ENCODE measurements at regions not wholly inside any gene's neighbourhood (a gene's known extent, or its start where the extent isn't known, plus 50 kb on each side); places are given as distances from the start of the nearest gene placed in this dataset.
"Not testable (repeated sequence)": the region's sequence is repeated elsewhere in the genome, so short reads cannot be mapped to it uniquely, and the experiment has no call there.

DNA sequence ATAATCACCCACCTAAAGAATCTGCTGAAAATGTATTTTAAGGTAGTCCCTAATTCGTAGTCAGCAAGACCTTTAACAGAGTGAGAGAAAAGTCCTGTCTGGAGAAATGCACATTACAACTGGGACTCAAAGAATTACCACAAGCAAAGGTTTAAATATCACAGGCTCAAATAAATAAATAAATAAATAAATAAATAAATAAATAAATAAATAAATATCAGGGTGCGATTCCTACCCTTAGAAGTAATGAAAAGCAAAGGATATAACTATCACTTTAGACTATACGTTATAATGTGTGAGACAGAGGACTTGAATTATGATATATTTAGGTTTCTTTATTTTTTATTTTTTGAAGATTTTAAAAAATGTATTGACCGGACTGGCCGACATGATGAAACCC is 522.5 kb upstream of the ATXN7L3B start:
- Histone ChIP-seq H3K4ac (ENCODE audit: low read depth, low read length) (no peak overlapping the region), H2AFZ (ENCODE audit: low read length) (no peak overlapping the region), H3K4me1 (ENCODE audit: insufficient read depth, low read length) (no peaks in the 10 kb centered on the region), H3K14ac (ENCODE audit: insufficient read depth, low read length) (no peak overlapping the region), H2BK12ac (ENCODE audit: insufficient read length, low read depth, low read length) (no peak overlapping the region), H3K79me2 (ENCODE audit: insufficient read depth, low read length) (no peaks in the 10 kb centered on the region), H3K4me2 (ENCODE audit: insufficient read depth, insufficient read length, low read length) (no peak overlapping the region), H2AK5ac (ENCODE audit: insufficient read length, low read length) (no peak overlapping the region), H3K18ac (ENCODE audit: insufficient read length, low read depth, low read length) (no peak overlapping the region), H4K91ac (ENCODE audit: insufficient read length, low read depth, low read length) (no peak overlapping the region), H3K23me2 (ENCODE audit: insufficient read length, low read depth, low read length, poor library complexity, severe bottlenecking) (no peaks in the 10 kb centered on the region), H2BK120ac (ENCODE audit: low read depth, low read length, poor library complexity, severe bottlenecking) (no peak overlapping the region), H3K9ac (ENCODE audit: extremely low read depth, insufficient read length, low read length) (no peak overlapping the region), H3K23ac (ENCODE audit: insufficient read length, low read depth, low read length) (no peak overlapping the region), H3K9me3 (ENCODE audit: control insufficient read depth, low read depth, low read length) (no peaks in the 10 kb centered on the region), H3K27ac (ENCODE audit: insufficient read length, low read depth, low read length) (no peak overlapping the region), H3K56ac (ENCODE audit: insufficient read length, low read depth, low read length) (no peak overlapping the region), H4K5ac (ENCODE audit: insufficient read length, low read depth, low read length) (no peak overlapping the region), H2BK15ac (ENCODE audit: low read depth, low read length) (no peak overlapping the region), H4K8ac (replicated peaks; ENCODE audit: insufficient read length, low read depth, low read length) (no peak overlapping the region), H2BK20ac (ENCODE audit: low read depth, low read length, poor library complexity, severe bottlenecking) (no peak overlapping the region), H3K27me3 (ENCODE audit: insufficient read depth, low read length) (no peaks in the 10 kb centered on the region), H4K20me1 (ENCODE audit: control insufficient read depth, insufficient read depth, insufficient read length) (no peaks in the 10 kb centered on the region), H2BK5ac (ENCODE audit: insufficient read length, low read length) (no peak overlapping the region), H3T11ph (ENCODE audit: low read length) (no peak overlapping the region), H3K79me1 (ENCODE audit: insufficient read depth, low read depth, low read length, poor library complexity, severe bottlenecking) (no peaks in the 10 kb centered on the region)
- H3K27me3 Mint-ChIP-seq (ENCODE audit: low read depth) = no peaks in the 10 kb centered on the region
- no peak for DNase-seq
- TF ChIP-seq, protein P1, sequence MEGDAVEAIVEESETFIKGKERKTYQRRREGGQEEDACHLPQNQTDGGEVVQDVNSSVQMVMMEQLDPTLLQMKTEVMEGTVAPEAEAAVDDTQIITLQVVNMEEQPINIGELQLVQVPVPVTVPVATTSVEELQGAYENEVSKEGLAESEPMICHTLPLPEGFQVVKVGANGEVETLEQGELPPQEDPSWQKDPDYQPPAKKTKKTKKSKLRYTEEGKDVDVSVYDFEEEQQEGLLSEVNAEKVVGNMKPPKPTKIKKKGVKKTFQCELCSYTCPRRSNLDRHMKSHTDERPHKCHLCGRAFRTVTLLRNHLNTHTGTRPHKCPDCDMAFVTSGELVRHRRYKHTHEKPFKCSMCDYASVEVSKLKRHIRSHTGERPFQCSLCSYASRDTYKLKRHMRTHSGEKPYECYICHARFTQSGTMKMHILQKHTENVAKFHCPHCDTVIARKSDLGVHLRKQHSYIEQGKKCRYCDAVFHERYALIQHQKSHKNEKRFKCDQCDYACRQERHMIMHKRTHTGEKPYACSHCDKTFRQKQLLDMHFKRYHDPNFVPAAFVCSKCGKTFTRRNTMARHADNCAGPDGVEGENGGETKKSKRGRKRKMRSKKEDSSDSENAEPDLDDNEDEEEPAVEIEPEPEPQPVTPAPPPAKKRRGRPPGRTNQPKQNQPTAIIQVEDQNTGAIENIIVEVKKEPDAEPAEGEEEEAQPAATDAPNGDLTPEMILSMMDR (conservative IDR thresholded peaks at IDR 0.05) = no peak
- no peaks in the 10 kb centered on the region for H3K9me3 Mint-ChIP-seq
- no CpG with 5 or more reads among the region's 5 CpGs for WGBS (ENCODE audit: extremely low coverage, insufficient read length, low lambda C conversion rate)
- peaks cover 18 to 19% of the 10 kb centered on the region in 2 experiments for H3K4me1 Mint-ChIP-seq
- no peaks in the 10 kb centered on the region for H3K36me3 Mint-ChIP-seq (ENCODE audit: insufficient read depth in 1 of 3, low read depth in 3 of 3)
- no peak overlapping the region for H3K4me3 Mint-ChIP-seq
- no peak overlapping the region for H3K27ac Mint-ChIP-seq

DNA sequence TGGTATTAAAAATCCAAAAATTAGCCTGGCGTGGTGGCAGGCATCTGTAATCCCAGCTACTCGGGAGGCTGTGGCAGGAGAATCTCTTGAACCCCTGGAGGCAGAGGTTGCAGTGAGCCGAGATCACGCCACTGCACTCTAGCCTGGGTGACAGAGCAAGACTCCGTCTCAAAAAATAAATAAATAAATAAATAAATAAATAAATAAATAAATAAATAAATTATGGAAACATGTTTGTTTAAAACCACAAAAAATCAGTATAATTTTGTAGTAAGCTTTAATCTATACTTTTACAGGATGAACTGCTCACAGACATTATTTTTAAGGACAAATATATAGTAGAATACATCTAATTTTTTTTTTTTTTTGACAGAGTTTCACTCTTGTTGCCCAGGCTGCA is 521.3 kb upstream of the ATXN7L3B start:
- not testable (repeated sequence) for H3K23ac ChIP-seq (ENCODE audit: insufficient read length, low read depth, low read length); H2BK20ac ChIP-seq (ENCODE audit: low read depth, low read length, poor library complexity, severe bottlenecking); H3K56ac ChIP-seq (ENCODE audit: insufficient read length, low read depth, low read length); H4K91ac ChIP-seq (ENCODE audit: insufficient read length, low read depth, low read length); H3K79me1 ChIP-seq (ENCODE audit: insufficient read depth, low read depth, low read length, poor library complexity, severe bottlenecking); H4K8ac ChIP-seq (replicated peaks; ENCODE audit: insufficient read length, low read depth, low read length); H2BK120ac ChIP-seq (ENCODE audit: low read depth, low read length, poor library complexity, severe bottlenecking); H2AFZ ChIP-seq (ENCODE audit: low read length); H3T11ph ChIP-seq (ENCODE audit: low read length); H3K18ac ChIP-seq (ENCODE audit: insufficient read length, low read depth, low read length); H2BK15ac ChIP-seq (ENCODE audit: low read depth, low read length); H3K27ac Mint-ChIP-seq; H3K4me2 ChIP-seq (ENCODE audit: insufficient read depth, insufficient read length, low read length); H2AK5ac ChIP-seq (ENCODE audit: insufficient read length, low read length); H3K4me1 ChIP-seq (ENCODE audit: insufficient read depth, low read length); H3K36me3 Mint-ChIP-seq (ENCODE audit: insufficient read depth in 1 of 3, low read depth in 3 of 3); H2BK12ac ChIP-seq (ENCODE audit: insufficient read length, low read depth, low read length); H3K27ac ChIP-seq (ENCODE audit: insufficient read length, low read depth, low read length); H4K5ac ChIP-seq (ENCODE audit: insufficient read length, low read depth, low read length); H3K9me3 Mint-ChIP-seq; H2BK5ac ChIP-seq (ENCODE audit: insufficient read length, low read length); H3K9me3 ChIP-seq (ENCODE audit: control insufficient read depth, low read depth, low read length); H3K27me3 ChIP-seq (ENCODE audit: insufficient read depth, low read length); H3K14ac ChIP-seq (ENCODE audit: insufficient read depth, low read length); H3K4ac ChIP-seq (ENCODE audit: low read depth, low read length); H3K23me2 ChIP-seq (ENCODE audit: insufficient read length, low read depth, low read length, poor library complexity, severe bottlenecking); H3K9ac ChIP-seq (ENCODE audit: extremely low read depth, insufficient read length, low read length); H3K27me3 Mint-ChIP-seq (ENCODE audit: low read depth); H3K4me3 Mint-ChIP-seq; DNase-seq; H4K20me1 ChIP-seq (ENCODE audit: control insufficient read depth, insufficient read depth, insufficient read length); H3K79me2 ChIP-seq (ENCODE audit: insufficient read depth, low read length)
- peaks cover 18 to 19% of the 10 kb centered on the region in 2 experiments for H3K4me1 Mint-ChIP-seq
- WGBS (ENCODE audit: extremely low coverage, insufficient read length, low lambda C conversion rate) = no CpG with 5 or more reads among the region's 5 CpGs

Measured in H9 (cell line).